GM12878 (cell line): ENCODE measurements at regions not wholly inside any gene's neighbourhood (a gene's known extent, or its start where the extent isn't known, plus 50 kb on each side); places are given as distances from the start of the nearest gene placed in this dataset.

ENCODE experiments used
- ATAC-seq: fragments of 200-7000 bp; cut with Tn5 transposase; 3 replicates; pipeline ENCODE4 v1.9.1; 2020; ENCODE audit warnings: mild to moderate bottlenecking, moderate library complexity
- BruUV-seq: library from RNA; stranded (reverse); fragments of 400-500 nt; replicated peaks from 2 replicates; lab custom pipeline; 2021; lab: Mats Ljungman, UMichigan
- CTCF ChIA-PET: fragments of 300-600 bp; sonication (Branson Sonifier 250); formaldehyde crosslinking; extraction: SDS; loops from one replicate; lab custom pipeline; 2021; ENCODE audit warnings: inconsistent platforms; lab: Yijun Ruan, JAX
- POLR2A ChIA-PET: fragments of 350-600 bp; formaldehyde crosslinking; extraction: SDS; loops from one replicate; lab custom pipeline; 2021; ENCODE audit warnings: inconsistent platforms; lab: Charles Lee
- RAD21 ChIA-PET: fragments of 300-600 bp; sonication (Branson Sonifier 250); formaldehyde crosslinking; loops from one replicate; lab custom pipeline; 2023; ENCODE audit warnings: antibody characterized with exemption; ENCODE audit not compliant: unreplicated experiment; lab: Charles Lee
- SMC1A ChIA-PET: fragments of 300-600 bp; sonication (Branson Sonifier 250); formaldehyde crosslinking; loops from one replicate; lab custom pipeline; 2023; ENCODE audit not compliant: unreplicated experiment, uncharacterized antibody; lab: Charles Lee
- DNase-seq: peaks from one replicate; pipeline ENCODE4 v3.0.0-alpha.2; 2011; ENCODE audit warnings: low read depth, low spot score
- FAIRE-seq: peaks from 3 replicates; lab custom pipeline; 2011; peaks lifted over from hg19 to GRCh38; lab: Jason Lieb, UNC
- H2AFZ ChIP-seq: 2 replicates; pipeline ENCODE4 v1.6.0; 2011; ENCODE audit warnings: low read depth, low read length, control low read depth; ENCODE audit not compliant: control insufficient read depth
- H3K27ac ChIP-seq: 2 replicates; pipeline ENCODE4 v1.5.1; 2011; ENCODE audit warnings: control low read depth; ENCODE audit not compliant: control insufficient read depth, insufficient read depth
- H3K27me3 ChIP-seq, 2 experiments: replicated peaks in 1 of 2; 2 replicates each; pipeline versions ENCODE4 v1.6.0 to v1.6.1; 2011; ENCODE audit warnings: low read length in 1 of 2; ENCODE audit not compliant: control insufficient read depth in 2 of 2, insufficient read depth in 2 of 2
- H3K36me3 ChIP-seq, 2 experiments: 2 replicates each; pipeline ENCODE4 v1.5.1; 2011; ENCODE audit warnings: low read length in 1 of 2; ENCODE audit not compliant: control insufficient read depth in 2 of 2, insufficient read depth in 2 of 2
- H3K4me1 ChIP-seq: 2 replicates; pipeline ENCODE4 v1.6.1; 2011; ENCODE audit warnings: mild to moderate bottlenecking, low read length, moderate library complexity, mixed read lengths; ENCODE audit not compliant: control insufficient read depth, insufficient read depth
- H3K4me2 ChIP-seq: 2 replicates; pipeline ENCODE4 v1.6.0; 2011; ENCODE audit warnings: control low read depth; ENCODE audit not compliant: control insufficient read depth, insufficient read depth
- H3K4me3 ChIP-seq: fragments of 200-600 bp; sonication (generic); 2 replicates; pipeline ENCODE4 v1.5.1; 2016
- H3K79me2 ChIP-seq: 2 replicates; pipeline ENCODE4 v1.6.0; 2011; ENCODE audit warnings: low read length; ENCODE audit not compliant: control insufficient read depth, insufficient read depth
- H3K9ac ChIP-seq: 2 replicates; pipeline ENCODE4 v1.8.0; 2011; ENCODE audit warnings: low read length, control low read depth, mixed read lengths; ENCODE audit not compliant: control insufficient read depth, insufficient read depth
- H3K9me3 ChIP-seq: replicated peaks from 3 replicates; pipeline ENCODE4 v1.5.1; 2011; ENCODE audit warnings: mild to moderate bottlenecking, low read length; ENCODE audit not compliant: control insufficient read depth, insufficient read depth
- H4K20me1 ChIP-seq: 2 replicates; pipeline ENCODE4 v1.6.0; 2011; ENCODE audit not compliant: control insufficient read depth, insufficient read depth
- ESRRA ChIP-seq: IDR thresholded peaks from 2 replicates; pipeline ENCODE4 v1.6.1; 2012; ENCODE audit warnings: mild to moderate bottlenecking, low read length, improper control_type of control experiment
- ETV6 ChIP-seq, 2 experiments: fragments of 450-650 bp in 1 of 2; IDR thresholded peaks in 1 of 2; conservative IDR thresholded peaks in 1 of 2; 2 replicates each; pipeline ENCODE4 v1.6.1; 2014; ENCODE audit warnings: antibody characterized with exemption in 1 of 2, borderline replicate concordance in 1 of 2, low read depth in 1 of 2, mild to moderate bottlenecking in 1 of 2, moderate library complexity in 1 of 2
- RUNX3 ChIP-seq: IDR thresholded peaks from 2 replicates; pipeline ENCODE4 v1.6.1; 2012; ENCODE audit warnings: low read length, inconsistent platforms
- STAT3 ChIP-seq: IDR thresholded peaks from 2 replicates; pipeline ENCODE4 v1.6.1; 2011; ENCODE audit warnings: low read depth, low read length, improper control_type of control experiment
- SUZ12 ChIP-seq: fragments of 200-600 bp; sonication (generic); IDR thresholded peaks from one replicate; pipeline ENCODE4 v1.6.1; 2018; ENCODE audit warnings: antibody characterized with exemption, mild to moderate bottlenecking; ENCODE audit not compliant: unreplicated experiment
- WGBS: methylation state at CpG from one replicate; pipeline ENCODE4 v1.1.6; 2016; ENCODE audit warnings: low lambda C conversion rate; ENCODE audit not compliant: insufficient replicate concordance, insufficient coverage; ENCODE audit errors: missing lambda C conversion rate; 5-methylcytosine and 5-hydroxymethylcytosine counted together
- in situ Hi-C: fragments of 300-500 bp; cut with MboI; formaldehyde crosslinking; loops from 9 replicates; pipeline ENCODE4 v1.14.3; 2018; ENCODE audit warnings: mixed read lengths
- intact Hi-C: fragments of 100-400 bp; cut with micrococcal nuclease; formaldehyde crosslinking; loops from one replicate; pipeline ENCODE4 v1.14.2; 2022; ENCODE audit not compliant: unreplicated experiment
- TF ChIP-seq, protein P1 (sequence below): fragments of 450-650 bp; IDR thresholded peaks from 2 replicates; pipeline ENCODE4 v1.6.1; 2018; ENCODE audit warnings: borderline replicate concordance, mild to moderate bottlenecking; ENCODE audit not compliant: partially characterized antibody
- TF ChIP-seq, protein P2 (sequence below): fragments of 150-350 bp; IDR thresholded peaks from 2 replicates; pipeline ENCODE4 v1.6.1; 2016; ENCODE audit warnings: low read depth, low read length

DNA sequence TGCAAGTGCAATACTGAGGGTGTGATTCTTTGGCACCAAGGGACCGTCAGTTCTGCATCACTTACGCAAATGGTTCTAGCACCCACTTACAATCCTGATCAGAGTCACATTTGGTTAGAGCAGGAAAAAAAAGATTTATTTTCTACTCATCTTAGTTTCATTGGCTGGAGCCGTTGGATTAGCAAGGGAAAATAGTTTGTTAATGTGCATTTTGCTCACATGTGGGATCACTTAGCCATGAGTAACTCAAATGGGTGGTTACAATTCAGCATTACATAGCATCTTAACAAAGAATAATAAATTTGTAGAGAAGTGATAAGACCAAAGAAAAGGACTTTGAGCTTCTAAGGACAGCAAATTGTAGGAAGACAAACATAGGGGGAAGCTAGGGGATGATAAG, 216.9 kb downstream of the AUH start (continued):
- TF ChIP-seq, protein P1, sequence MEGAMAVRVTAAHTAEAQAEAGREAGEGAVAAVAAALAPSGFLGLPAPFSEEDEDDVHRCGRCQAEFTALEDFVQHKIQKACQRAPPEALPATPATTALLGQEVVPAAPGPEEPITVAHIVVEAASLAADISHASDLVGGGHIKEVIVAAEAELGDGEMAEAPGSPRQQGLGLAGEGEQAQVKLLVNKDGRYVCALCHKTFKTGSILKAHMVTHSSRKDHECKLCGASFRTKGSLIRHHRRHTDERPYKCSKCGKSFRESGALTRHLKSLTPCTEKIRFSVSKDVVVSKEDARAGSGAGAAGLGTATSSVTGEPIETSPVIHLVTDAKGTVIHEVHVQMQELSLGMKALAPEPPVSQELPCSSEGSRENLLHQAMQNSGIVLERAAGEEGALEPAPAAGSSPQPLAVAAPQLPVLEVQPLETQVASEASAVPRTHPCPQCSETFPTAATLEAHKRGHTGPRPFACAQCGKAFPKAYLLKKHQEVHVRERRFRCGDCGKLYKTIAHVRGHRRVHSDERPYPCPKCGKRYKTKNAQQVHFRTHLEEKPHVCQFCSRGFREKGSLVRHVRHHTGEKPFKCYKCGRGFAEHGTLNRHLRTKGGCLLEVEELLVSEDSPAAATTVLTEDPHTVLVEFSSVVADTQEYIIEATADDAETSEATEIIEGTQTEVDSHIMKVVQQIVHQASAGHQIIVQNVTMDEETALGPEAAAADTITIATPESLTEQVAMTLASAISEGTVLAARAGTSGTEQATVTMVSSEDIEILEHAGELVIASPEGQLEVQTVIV = no peak
- TF ChIP-seq ESRRA = no peak

DNA sequence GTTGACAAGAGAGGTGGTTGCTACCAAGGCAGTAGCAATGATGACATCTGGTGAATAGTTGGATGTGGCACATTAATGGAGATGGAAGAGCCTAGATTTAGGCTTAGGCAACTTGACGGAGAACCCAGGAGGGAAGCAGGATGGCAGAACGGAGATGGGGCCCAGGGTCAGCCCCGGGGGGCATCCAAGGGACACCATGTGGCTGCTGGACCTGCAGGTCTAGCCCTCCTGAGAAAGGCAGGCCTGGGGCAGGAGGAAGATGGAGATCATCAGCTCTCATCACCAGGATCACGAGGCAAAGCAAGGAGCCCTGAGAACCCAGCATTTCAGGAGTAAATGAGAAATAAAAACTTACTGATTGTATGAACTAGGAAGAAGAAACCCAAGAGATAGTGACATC, 216.2 kb downstream of the AUH start:
- peaks cover 25% of the 10 kb centered on the region for H3K4me1 ChIP-seq
- DNase-seq = no peak
- no peak for ATAC-seq
- no peak for FAIRE-seq
- H3K36me3 ChIP-seq = no peaks in the 10 kb centered on the region
- TF ChIP-seq SUZ12 (no peak), RUNX3 (no peak), ETV6 (conservative IDR thresholded peaks at IDR 0.05 in 1 of 2, IDR thresholded peaks at IDR 0.05 in 1 of 2; ENCODE audit: borderline replicate concordance in 1 of 2, low read depth in 1 of 2) (no peak), STAT3 (no peak)
- TF ChIP-seq, protein P2, sequence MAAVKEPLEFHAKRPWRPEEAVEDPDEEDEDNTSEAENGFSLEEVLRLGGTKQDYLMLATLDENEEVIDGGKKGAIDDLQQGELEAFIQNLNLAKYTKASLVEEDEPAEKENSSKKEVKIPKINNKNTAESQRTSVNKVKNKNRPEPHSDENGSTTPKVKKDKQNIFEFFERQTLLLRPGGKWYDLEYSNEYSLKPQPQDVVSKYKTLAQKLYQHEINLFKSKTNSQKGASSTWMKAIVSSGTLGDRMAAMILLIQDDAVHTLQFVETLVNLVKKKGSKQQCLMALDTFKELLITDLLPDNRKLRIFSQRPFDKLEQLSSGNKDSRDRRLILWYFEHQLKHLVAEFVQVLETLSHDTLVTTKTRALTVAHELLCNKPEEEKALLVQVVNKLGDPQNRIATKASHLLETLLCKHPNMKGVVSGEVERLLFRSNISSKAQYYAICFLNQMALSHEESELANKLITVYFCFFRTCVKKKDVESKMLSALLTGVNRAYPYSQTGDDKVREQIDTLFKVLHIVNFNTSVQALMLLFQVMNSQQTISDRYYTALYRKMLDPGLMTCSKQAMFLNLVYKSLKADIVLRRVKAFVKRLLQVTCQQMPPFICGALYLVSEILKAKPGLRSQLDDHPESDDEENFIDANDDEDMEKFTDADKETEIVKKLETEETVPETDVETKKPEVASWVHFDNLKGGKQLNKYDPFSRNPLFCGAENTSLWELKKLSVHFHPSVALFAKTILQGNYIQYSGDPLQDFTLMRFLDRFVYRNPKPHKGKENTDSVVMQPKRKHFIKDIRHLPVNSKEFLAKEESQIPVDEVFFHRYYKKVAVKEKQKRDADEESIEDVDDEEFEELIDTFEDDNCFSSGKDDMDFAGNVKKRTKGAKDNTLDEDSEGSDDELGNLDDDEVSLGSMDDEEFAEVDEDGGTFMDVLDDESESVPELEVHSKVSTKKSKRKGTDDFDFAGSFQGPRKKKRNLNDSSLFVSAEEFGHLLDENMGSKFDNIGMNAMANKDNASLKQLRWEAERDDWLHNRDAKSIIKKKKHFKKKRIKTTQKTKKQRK = no peak
- H2AFZ ChIP-seq = no peak overlapping the region
- peaks cover 4% of the 10 kb centered on the region; the same call in 2 of the 3 replicates for H3K9me3 ChIP-seq
- in situ Hi-C loops (no loop called here), intact Hi-C loops (loop anchor here (5.0 kb wide), 1 partner anchor 223 kb away; no protein-coding TSS in a partner anchor)
- 37% methylated on average over 4 of the region's 4 CpGs for WGBS
- H3K9ac ChIP-seq = no peak overlapping the region
- ChIA-PET SMC1A (no interaction called here), CTCF (interaction anchor here (0.9 kb wide), 1 partner anchor 14 kb away, joined by 3 read pairs; no protein-coding TSS in a partner anchor), POLR2A (no interaction called here), RAD21 (no interaction called here)
- H4K20me1 ChIP-seq = no peaks in the 10 kb centered on the region
- no TSS peak for BruUV-seq
- no peak overlapping the region for H3K27ac ChIP-seq
- H3K4me3 ChIP-seq = no peak overlapping the region
- no peaks in the 10 kb centered on the region for H3K79me2 ChIP-seq
- H3K27me3 ChIP-seq = peaks cover 0 to 3% of the 10 kb centered on the region in 2 experiments; a peak in 1 of 4 replicates
- H3K4me2 ChIP-seq = no peak overlapping the region
